Mammary epithelial cell (primary cell): ENCODE measurements at regions not wholly inside any gene's neighbourhood (a gene's known extent, or its start where the extent isn't known, plus 50 kb on each side); places are given as distances from the start of the nearest gene placed in this dataset.

Experiments
- CTCF ChIP-seq, 2 donors: IDR thresholded peaks in 1 of 2; conservative IDR thresholded peaks in 1 of 2; 2 replicates each; pipeline ENCODE4 v1.5.1; 2011 to 2012; ENCODE audit warnings: inconsistent platforms in 2 of 2, low read length in 2 of 2, mild to moderate bottlenecking in 2 of 2, control low read depth in 1 of 2, low read depth in 1 of 2; ENCODE audit not compliant: insufficient read depth in 1 of 2; ENCODE audit errors: extremely low read depth in 1 of 2
- EZH2 ChIP-seq: IDR thresholded peaks from 2 replicates; pipeline ENCODE4 v1.6.1; 2012; ENCODE audit warnings: low read length, inconsistent platforms, borderline replicate concordance

GRCh38 chr2:221229099-221229498 is 343.0 kb downstream of the EPHA4 start:
- TF ChIP-seq CTCF (conservative IDR thresholded peaks at IDR 0.05 in 1 of 2, IDR thresholded peaks at IDR 0.05 in 1 of 2; ENCODE audit: extremely low read depth in 1 of 2, insufficient read depth in 1 of 2, low read depth in 1 of 2, low read length in 2 of 2) = no peak
- no peak for TF ChIP-seq EZH2
